ENCODE measurements at regions not wholly inside any gene's neighbourhood (a gene's known extent, or its start where the extent isn't known, plus 50 kb on each side); places are given as distances from the start of the nearest gene placed in this dataset.

GRCh38 chr13:109870274-109870673 lies 83.9 kb upstream of the IRS2 start:
- TF ChIP-seq, protein P1, sequence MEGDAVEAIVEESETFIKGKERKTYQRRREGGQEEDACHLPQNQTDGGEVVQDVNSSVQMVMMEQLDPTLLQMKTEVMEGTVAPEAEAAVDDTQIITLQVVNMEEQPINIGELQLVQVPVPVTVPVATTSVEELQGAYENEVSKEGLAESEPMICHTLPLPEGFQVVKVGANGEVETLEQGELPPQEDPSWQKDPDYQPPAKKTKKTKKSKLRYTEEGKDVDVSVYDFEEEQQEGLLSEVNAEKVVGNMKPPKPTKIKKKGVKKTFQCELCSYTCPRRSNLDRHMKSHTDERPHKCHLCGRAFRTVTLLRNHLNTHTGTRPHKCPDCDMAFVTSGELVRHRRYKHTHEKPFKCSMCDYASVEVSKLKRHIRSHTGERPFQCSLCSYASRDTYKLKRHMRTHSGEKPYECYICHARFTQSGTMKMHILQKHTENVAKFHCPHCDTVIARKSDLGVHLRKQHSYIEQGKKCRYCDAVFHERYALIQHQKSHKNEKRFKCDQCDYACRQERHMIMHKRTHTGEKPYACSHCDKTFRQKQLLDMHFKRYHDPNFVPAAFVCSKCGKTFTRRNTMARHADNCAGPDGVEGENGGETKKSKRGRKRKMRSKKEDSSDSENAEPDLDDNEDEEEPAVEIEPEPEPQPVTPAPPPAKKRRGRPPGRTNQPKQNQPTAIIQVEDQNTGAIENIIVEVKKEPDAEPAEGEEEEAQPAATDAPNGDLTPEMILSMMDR (IDR thresholded peaks at IDR 0.05; ENCODE audit: poor library complexity, severe bottlenecking) = no peak
- no peak for ATAC-seq (ENCODE audit: low read depth)
- DNase-seq (ENCODE audit: low spot score) = no peak
- Histone ChIP-seq H3K4me3 (ENCODE audit: severe bottlenecking) (no peak overlapping the region), H3K27me3 (ENCODE audit: insufficient read depth, poor library complexity, severe bottlenecking) (no peaks in the 10 kb centered on the region), H3K36me3 (ENCODE audit: low read depth) (no peaks in the 10 kb centered on the region), H3K9me3 (ENCODE audit: severe bottlenecking) (no peaks in the 10 kb centered on the region), H3K27ac (ENCODE audit: poor library complexity, severe bottlenecking) (peak overlapping the region; percentile 41), H3K4me1 (ENCODE audit: insufficient read depth, poor library complexity, severe bottlenecking) (peaks cover 24% of the 10 kb centered on the region)

DNA sequence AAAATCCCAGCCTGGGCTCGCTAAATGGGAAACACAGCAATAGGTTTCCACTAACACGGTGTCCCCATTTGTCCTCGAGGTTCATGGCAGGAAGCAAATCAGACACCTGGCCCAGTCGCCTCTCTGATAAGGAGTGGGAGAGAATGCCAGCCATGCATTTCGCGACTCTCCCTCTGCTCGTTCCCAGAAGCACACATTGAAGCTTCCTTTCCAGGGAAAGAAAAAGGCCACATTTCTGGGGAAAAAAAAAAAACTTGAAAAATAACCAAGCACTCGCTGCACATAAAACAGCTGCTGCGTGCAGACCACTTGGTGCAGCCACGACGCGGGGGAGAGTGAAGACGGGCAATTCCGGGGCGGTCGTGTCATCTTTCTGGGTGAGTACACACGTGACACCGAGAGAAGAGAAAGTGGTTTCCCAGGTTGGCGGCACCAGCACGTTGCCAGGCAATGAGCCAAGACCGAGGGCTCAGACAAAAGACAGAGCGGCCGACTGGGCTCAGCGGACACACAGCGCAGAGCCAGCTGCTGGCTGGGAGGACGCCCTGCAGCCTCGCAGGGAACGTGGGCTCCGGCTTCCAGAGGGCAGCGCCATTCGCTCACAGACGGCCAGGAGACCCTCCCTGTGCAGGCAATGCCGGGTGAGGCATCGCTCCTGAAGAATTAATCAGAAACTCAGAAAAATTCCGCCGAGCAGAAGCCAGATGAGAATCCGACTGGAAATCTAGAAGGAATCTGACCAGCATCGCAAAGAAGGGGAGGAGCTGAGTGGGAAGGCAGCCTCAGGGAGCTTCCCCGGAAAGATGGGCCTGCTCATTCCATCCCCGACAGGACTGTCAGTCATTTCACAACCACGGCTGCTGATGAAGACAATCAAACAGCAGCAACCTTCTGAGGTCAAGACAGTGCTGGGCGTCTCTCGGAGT lies 83.2 kb upstream of the IRS2 start:
- Histone ChIP-seq H3K27ac (ENCODE audit: poor library complexity, severe bottlenecking) (peak overlapping the region; percentile 41), H3K9me3 (ENCODE audit: severe bottlenecking) (no peaks in the 10 kb centered on the region), H3K27me3 (ENCODE audit: insufficient read depth, poor library complexity, severe bottlenecking) (no peaks in the 10 kb centered on the region), H3K4me3 (ENCODE audit: severe bottlenecking) (no peak overlapping the region), H3K36me3 (ENCODE audit: low read depth) (no peaks in the 10 kb centered on the region), H3K4me1 (ENCODE audit: insufficient read depth, poor library complexity, severe bottlenecking) (peaks cover 19% of the 10 kb centered on the region)
- TF ChIP-seq, protein P1 (IDR thresholded peaks at IDR 0.05; ENCODE audit: poor library complexity, severe bottlenecking) = peak; percentile 16
- no peak for DNase-seq (ENCODE audit: low spot score)
- no peak; the same call in 2 of the 3 replicates for ATAC-seq (ENCODE audit: low read depth)

DNA sequence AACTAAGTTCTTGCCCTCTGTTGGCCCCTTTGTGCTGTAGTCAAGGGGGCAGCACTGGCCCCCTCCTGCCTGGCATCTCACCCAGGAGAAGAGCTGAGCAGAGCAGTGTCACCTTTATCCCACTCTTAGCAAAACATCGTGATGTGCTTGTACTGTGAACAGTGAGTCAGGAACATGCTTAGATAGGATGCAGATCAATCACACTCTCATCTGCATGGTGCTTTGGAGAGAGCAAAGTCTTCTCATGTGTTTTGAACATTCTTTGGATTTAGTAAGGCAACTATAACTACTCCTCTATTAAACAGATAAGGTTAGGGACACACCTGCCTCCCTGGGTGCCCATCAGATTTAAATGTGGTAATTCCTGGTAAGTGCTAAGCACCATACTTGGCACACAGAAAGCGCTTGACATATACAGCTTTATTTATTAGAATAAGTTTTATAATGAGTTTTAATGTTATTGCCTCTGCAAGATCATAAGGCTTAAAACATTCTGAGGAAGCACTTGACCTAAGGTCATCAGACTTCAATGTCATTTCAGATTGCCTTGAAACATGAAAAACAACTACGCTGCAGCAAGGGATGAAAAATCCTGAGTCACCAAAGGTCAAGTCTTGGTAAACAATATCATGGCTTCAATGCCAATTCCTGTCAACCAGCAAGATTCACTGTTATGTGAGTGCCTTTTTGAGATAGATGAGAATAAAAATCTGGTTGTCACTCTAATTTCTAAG lies 82.4 kb upstream of the IRS2 start:
- H3K9me3 ChIP-seq (ENCODE audit: severe bottlenecking) = no peaks in the 10 kb centered on the region
- ATAC-seq (ENCODE audit: low read depth) (peak; percentile 45), DNase-seq (ENCODE audit: low spot score) (no peak)
- no peak overlapping the region for H3K4me3 ChIP-seq (ENCODE audit: severe bottlenecking)
- no peaks in the 10 kb centered on the region for H3K27me3 ChIP-seq (ENCODE audit: insufficient read depth, poor library complexity, severe bottlenecking)
- H3K27ac ChIP-seq (ENCODE audit: poor library complexity, severe bottlenecking) = peak overlapping the region; percentile 41
- H3K4me1 ChIP-seq (ENCODE audit: insufficient read depth, poor library complexity, severe bottlenecking) = peaks cover 12% of the 10 kb centered on the region
- TF ChIP-seq, protein P1 (IDR thresholded peaks at IDR 0.05; ENCODE audit: poor library complexity, severe bottlenecking) = no peak
- no peaks in the 10 kb centered on the region for H3K36me3 ChIP-seq (ENCODE audit: low read depth)

GRCh38 chr13:109867766-109868165 lies 81.4 kb upstream of the IRS2 start:
- ATAC-seq (ENCODE audit: low read depth) (0 out of 3 replicates have a peak, but pooled peaks have one; percentile 6), DNase-seq (ENCODE audit: low spot score) (no peak)

More at GRCh38 chr13:109867766-109868165, 81.4 kb upstream of the IRS2 start:
- no peak overlapping the region for H3K4me3 ChIP-seq (ENCODE audit: severe bottlenecking)
- TF ChIP-seq, protein P1 (IDR thresholded peaks at IDR 0.05; ENCODE audit: poor library complexity, severe bottlenecking) = no peak
- H3K27me3 ChIP-seq (ENCODE audit: insufficient read depth, poor library complexity, severe bottlenecking) = no peaks in the 10 kb centered on the region
- no peak overlapping the region for H3K27ac ChIP-seq (ENCODE audit: poor library complexity, severe bottlenecking)
- no peaks in the 10 kb centered on the region for H3K9me3 ChIP-seq (ENCODE audit: severe bottlenecking)
- no peaks in the 10 kb centered on the region for H3K36me3 ChIP-seq (ENCODE audit: low read depth)
- peaks cover 19% of the 10 kb centered on the region for H3K4me1 ChIP-seq (ENCODE audit: insufficient read depth, poor library complexity, severe bottlenecking)

Measured in RWPE2 (cell line).